GM12878 (cell line): ENCODE measurements at regions not wholly inside any gene's neighbourhood (a gene's known extent, or its start where the extent isn't known, plus 50 kb on each side); places are given as distances from the start of the nearest gene placed in this dataset.
"Not testable (repeated sequence)": the region's sequence is repeated elsewhere in the genome, so short reads cannot be mapped to it uniquely, and the experiment has no call there.

Experiments used
- EZH2 ChIP-seq: IDR thresholded peaks from 2 replicates; pipeline ENCODE4 v1.6.1; 2012; ENCODE audit warnings: low read depth, mild to moderate bottlenecking, control low read depth, inconsistent platforms, low read length, borderline replicate concordance; ENCODE audit not compliant: control insufficient read depth
- STAT1 ChIP-seq: fragments of 450-650 bp; conservative IDR thresholded peaks from 2 replicates; pipeline ENCODE4 v1.6.1; 2014; ENCODE audit warnings: antibody characterized with exemption, mild to moderate bottlenecking
- TF ChIP-seq, protein P1 (sequence below), 3 experiments: IDR thresholded peaks in 2 of 3; conservative IDR thresholded peaks in 1 of 3; 2 replicates each; pipeline ENCODE4 v1.5.1; 2011; ENCODE audit warnings: low read depth in 3 of 3, low read length in 3 of 3, mild to moderate bottlenecking in 3 of 3, control low read depth in 2 of 3, moderate library complexity in 2 of 3, inconsistent platforms in 1 of 3, mixed read lengths in 1 of 3; ENCODE audit not compliant: control insufficient read depth in 2 of 3, insufficient read depth in 1 of 3; ENCODE audit errors: extremely low read depth in 1 of 3

DNA sequence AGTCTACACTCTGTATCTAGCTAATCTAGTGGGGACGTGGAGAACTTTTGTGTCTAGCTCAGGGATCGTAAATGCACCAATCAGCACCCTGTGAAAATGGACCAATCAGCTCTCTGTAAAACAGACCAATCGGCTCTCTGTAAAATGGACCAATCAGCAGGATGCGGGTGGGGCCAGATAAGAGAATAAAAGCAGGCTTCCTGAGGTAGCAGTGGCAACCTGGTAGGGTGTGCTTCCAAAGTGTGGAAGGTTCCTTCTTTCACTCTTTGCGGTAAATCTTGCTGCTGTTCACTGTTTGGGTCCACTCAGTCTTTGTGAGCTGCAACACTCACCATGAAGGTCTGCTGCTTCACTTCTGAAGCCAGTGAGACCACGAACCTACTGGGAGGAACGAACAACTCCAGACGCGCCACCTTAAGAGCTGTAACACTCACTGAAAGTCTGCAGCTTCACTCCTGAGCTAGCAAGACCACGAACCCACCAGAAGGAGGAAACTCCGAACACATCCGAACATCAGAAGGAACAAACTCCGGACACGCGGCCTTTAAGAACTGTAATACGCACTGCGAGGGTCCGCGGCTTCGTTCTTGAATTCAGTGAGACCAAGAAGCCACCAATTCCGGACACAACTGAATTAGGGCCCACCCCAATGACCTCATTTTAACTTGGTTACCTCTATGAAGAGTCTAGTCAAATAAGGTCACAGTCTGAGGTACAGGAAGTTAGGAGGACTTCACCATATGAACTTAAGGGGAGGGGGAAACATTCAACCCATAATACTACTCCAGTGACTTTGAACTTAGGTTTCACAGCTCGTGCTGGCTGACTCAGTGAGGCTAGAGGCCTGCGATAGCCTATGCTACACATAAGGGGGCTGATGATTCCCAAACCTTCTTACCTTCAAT is 59.8 kb upstream of the LPGAT1 start:
- TF ChIP-seq, protein P1, sequence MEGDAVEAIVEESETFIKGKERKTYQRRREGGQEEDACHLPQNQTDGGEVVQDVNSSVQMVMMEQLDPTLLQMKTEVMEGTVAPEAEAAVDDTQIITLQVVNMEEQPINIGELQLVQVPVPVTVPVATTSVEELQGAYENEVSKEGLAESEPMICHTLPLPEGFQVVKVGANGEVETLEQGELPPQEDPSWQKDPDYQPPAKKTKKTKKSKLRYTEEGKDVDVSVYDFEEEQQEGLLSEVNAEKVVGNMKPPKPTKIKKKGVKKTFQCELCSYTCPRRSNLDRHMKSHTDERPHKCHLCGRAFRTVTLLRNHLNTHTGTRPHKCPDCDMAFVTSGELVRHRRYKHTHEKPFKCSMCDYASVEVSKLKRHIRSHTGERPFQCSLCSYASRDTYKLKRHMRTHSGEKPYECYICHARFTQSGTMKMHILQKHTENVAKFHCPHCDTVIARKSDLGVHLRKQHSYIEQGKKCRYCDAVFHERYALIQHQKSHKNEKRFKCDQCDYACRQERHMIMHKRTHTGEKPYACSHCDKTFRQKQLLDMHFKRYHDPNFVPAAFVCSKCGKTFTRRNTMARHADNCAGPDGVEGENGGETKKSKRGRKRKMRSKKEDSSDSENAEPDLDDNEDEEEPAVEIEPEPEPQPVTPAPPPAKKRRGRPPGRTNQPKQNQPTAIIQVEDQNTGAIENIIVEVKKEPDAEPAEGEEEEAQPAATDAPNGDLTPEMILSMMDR (IDR thresholded peaks at IDR 0.05 in 2 of 3, conservative IDR thresholded peaks at IDR 0.05 in 1 of 3; ENCODE audit: control insufficient read depth in 2 of 3, extremely low read depth in 1 of 3, insufficient read depth in 1 of 3, low read depth in 3 of 3, low read length in 3 of 3) = not testable (repeated sequence)
- not testable (repeated sequence) for TF ChIP-seq EZH2, STAT1
